T-helper 2 cell (primary cell): ENCODE measurements at regions not wholly inside any gene's neighbourhood (a gene's known extent, or its start where the extent isn't known, plus 50 kb on each side); places are given as distances from the start of the nearest gene placed in this dataset.
"Not testable (repeated sequence)": the region's sequence is repeated elsewhere in the genome, so short reads cannot be mapped to it uniquely, and the experiment has no call there.

Experiments used
- DNase-seq, 5 experiments: peaks; one replicate each; pipeline versions ENCODE4 v3.0.0 to v3.0.0-alpha.2; 2012 to 2022

DNA sequence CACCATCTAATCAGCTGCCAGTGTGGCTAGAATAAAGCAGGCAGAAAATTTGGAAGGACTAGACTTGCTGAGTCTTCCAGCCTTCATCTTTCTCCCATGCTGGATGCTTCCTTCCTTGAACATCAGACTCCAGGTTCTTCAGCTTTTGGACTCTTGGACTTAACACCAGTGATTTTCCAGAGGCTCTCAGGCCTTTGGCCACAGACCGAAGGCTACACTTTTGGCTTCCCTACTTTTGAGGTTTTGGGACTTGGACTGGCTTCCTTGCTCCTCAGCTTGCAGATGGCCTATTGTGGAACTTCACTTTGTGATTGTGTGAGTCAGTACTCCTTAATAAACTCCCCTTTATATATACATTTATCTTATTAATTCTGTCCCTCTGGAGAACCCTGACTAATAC, 129.8 kb upstream of the MB21D2 start:
- not testable (repeated sequence) for DNase-seq

DNA sequence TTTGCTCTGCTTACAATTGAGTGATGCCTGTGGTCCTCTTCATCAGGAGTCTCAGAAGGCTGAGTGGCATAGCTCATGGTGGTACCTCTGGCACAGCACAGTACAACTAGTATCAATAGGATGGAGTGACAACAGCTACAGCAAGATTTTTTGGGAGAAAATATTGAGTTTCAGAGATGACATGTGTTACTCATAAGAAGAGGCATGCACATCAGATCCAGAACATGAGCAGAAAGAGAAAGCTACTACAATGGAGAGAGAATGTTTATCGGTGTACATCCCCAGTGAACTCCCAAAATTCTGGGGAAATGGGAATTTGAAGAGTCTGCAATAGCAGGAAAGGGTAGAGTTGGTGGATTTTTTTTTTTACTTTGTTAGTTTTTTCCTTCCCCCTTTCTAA, 130.5 kb upstream of the MB21D2 start:
- no peak for DNase-seq

DNA sequence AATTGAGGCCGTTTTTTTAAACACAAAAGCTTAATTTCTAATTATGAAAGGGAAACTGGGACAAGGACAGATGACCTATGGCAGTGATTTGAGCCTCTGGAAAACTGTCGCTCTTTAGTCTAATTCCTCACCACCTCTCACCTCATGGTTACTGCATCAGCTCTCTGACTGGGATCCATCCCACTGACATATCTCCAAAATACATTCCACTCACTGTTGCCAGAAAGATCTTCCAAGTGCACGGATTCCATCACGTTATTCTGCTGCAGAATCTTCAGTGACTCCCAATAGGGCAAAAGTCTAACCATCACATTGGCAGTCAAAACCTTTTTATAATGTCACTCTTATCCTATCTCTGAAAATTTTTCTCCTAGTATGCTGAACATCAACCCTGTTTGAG, 132.3 kb upstream of the MB21D2 start:
- no peak for DNase-seq

DNA sequence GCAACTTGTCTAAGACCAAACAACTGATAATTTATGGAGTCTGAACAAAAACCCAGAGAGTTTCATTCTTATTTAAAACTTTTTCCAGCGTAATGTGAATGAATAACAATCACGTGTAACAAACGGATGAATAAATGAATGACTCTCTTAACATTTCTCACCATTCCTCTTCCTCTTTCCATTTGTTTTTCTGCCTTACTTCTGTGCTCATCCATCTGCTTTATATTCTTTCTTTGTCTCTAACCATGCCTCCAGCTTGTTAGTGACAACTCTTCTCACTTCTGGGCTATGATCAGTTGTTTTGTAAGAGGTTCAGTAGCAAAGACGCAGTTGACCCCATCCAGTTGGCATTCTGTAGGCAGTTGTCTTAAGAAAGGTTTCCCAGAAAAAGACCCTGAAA, 133.7 kb upstream of the MB21D2 start:
- no peak for DNase-seq

DNA sequence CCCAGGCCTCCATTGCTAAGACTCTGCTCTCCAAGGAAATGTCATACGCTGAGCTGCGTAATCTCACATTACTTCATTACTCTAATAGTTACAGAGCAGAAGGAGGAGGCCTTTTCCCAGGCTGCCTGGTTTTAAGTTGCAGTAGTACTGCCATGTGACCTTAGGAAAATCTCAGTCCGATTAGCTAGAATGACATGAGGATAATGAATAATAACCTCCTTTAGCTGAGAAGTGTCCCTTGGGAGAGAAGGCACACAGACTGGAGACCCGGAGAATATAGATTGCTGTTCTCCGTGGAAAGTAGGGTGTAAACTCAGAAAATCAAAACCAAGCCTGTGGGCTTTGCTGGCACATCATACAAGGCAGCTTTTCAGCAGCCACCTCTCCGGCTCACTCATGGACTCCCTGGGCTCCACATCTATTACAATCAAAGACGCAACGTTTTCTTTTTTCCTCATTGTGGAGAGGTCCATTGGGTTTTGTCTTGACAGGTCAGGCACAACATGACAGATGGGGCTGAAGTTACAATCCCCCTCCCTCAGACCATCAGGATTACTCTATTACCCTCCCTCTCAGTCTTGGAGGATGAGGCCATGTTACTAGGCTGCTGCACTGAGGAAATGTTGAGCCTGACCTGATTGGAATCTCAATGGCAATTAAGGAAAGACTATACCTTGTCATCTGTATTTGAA, 134.8 kb upstream of the MB21D2 start:
- no peak for DNase-seq

DNA sequence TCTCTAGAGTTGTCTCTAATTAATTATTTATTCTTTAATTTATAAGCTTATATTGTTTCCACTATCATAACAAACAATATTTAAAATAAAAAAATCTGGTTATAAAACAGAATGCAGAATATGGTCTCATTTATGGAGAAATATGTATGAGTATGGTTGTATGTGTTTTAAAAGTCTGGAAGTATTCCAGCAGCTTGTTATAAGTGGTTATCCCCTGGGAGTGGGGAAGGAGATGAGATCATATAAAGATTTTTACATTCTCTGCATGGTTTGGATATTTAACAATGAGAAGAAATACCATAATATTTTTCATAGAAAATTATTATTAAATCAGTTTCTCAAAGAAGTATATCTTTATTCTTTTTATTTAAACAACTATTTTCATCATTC, 135.4 kb upstream of the MB21D2 start:
- no peak for DNase-seq

- DNase-seq: no peak
These were observed 137.7 kb upstream of the MB21D2 start for GRCh38 chr3:193055352-193055751.

DNA sequence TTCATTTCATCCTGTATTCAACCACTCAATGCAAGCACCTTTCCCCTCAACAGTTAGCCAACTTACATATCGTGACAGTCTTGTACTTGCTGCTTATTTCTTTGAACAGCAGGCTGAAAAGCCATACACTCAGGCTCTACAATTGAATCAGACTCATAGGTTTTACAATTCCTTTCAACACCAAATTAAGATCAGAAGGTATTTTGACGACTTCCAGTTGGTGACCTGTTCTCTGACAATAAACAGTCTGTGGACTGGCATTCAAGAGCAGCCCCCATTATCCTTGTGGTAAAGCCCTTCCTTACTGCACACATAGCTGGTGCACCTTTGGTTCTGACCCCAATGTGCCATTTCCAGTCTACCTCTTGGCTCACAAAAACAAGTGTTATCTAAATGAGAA, 140.0 kb upstream of the MB21D2 start:
- no peak for DNase-seq

GRCh38 chr3:193060748-193061546, 143.3 kb upstream of the MB21D2 start:
- DNase-seq: no peak

- no peak for DNase-seq
These were observed 150.7 kb upstream of the MB21D2 start for GRCh38 chr3:193068365-193068764.

- not testable (repeated sequence) for DNase-seq
These were observed 152.1 kb upstream of the MB21D2 start for GRCh38 chr3:193069732-193070131.

- DNase-seq: no peak
These were observed 161.5 kb upstream of the MB21D2 start for GRCh38 chr3:193078996-193079753.

DNA sequence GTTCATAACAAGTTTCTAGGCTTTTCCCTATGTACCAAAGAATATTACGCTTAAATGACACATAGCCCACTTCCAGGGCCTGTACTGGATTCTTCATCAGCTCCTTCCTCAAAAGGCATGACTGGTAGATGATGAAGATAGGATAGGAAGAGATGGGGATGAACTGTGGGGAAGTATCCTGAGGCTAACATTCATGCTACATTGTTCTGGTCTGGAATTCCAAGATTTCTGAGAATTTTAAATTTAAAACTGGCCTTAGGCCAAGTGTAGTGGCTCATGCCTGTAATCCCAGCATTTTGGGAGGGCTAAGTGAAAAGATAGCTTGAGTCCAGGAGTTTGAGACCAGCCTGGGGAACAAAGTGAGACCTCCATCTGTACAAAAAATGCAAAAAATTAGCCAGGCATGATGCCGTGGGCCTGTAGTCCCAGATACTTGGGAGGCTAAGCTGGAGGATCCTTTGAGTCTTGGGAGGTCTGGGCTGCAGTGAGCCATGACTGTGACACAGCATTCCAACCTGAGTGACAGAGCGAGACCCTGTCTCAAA, 160.1 kb upstream of the PLAAT1 start:
- DNase-seq: no peak

- DNase-seq: no peak
These were observed 155.4 kb upstream of the PLAAT1 start for GRCh38 chr3:193085655-193086054.

GRCh38 chr3:193086681-193087080, 154.3 kb upstream of the PLAAT1 start:
- DNase-seq: no peak

- no peak for DNase-seq
These were observed 153.7 kb upstream of the PLAAT1 start for GRCh38 chr3:193087336-193087735.

DNA sequence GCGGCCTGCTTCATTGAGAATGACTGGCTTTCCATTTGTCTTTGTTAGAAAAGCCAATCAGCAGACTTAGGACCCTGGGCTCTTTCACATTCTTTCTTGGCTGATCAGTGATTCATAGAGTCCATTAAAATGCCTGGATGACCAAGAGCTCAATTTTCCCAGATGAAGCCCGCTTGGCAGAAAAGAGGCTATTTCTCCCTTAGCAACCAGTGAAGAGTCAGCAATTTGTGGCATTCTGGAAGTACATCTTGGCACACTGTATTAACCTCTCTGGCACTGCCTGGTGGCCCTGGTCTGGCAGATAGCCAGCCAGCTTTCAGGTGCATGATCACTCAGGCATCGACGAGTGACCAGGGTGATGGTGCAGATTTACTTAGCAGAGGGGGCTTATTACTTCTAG, 145.7 kb upstream of the PLAAT1 start:
- no peak for DNase-seq

DNA sequence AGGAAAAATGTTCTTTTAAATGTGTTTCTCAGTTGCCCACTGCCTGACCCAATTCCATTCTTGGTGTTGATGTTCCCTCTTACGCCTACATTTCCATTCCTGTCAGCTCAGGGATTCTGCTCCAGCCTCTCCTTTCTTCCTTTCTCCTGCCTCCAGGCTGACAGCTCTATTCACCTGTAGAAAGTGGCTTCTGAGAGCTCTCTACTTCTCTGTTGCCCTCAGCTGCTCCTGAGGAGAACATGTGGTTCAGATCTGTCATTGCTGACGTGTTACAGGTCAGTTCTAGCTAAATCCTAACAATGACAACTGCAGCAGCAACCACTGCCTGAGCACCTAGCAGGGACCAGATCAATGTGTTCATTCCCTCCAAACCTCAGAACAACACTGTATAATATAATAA, 144.9 kb upstream of the PLAAT1 start:
- DNase-seq: no peak

DNA sequence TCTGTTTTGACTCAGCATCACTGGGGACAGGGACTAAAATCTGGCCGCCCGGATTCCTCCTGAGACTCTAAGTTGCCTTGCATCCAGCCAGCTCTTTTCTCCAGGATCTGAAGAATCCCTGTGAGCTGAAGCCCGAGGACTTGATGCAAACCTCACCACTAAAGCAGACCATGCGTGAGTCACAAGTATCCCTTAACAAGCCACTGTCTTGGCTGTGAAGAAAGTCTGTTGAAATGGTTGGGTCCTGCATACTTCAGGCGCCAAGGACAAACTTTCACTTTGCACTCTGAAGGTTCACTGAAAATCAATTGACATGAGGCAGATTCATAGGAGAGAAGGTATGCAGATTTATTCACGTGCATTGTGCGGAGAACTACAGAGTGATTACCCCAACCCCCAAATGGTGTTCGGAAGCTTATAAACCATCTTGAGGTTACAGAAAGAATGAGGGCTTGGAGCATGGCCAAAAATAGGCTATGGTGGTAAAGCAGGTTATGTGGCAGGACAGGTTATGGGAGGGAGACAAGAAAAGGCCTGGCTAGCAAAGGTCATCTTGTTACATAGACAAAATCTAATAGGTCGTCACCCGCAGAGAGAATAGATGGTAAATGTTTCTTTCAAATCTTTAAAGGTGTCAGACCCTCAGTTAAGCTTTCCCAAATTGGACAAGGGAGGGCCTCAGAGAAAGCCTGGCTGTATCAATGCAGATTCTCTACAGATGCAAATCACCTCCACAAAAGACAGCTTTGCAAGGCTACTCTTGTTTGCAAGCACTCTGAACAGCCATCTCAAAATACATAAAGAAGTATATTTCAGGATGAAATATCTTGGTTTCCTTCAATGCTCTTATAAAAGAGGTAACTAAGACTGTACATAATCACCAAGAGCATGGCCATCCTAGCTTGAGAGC, 126.3 kb upstream of the PLAAT1 start:
- no peak for DNase-seq

- no peak for DNase-seq
These were observed 124.2 kb upstream of the PLAAT1 start for GRCh38 chr3:193116871-193117270.

DNA sequence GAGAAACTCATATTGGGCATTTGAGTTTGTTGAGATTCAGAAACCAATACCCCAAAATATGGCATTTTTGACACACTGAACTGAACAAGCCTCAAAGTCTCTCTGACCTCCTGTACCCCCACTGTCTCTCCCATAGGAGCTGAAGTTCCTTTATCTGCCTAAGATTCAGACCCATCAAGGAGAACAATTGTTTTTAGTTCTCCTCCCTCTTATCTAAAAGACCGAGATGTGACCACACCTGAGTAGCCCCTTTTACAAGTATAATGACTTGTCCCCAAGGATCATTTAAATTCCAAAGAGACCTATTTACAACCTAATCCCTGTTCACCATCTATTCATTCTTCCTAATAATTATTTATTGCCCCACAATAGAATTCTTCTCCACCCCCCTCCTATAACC, 122.1 kb upstream of the PLAAT1 start:
- DNase-seq: no peak

DNA sequence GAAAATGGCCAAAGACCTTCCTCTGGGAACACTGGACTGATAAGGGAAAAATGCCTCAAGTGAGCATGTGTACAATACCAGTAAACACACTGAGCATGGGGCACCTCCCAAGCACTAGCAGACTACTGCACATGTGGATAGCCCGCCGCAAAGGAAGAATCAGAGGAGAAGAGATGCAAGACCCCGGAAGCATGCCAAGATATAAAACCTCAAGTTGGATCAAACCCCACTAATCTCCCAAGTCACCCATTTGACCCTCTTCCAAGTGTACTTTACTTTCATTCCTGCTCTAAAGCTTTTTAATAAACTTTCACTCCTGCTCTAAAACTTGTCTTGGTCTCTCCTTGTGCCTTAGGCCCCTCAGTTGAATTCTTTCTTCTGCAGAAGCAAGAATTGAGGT, 121.1 kb upstream of the PLAAT1 start:
- no peak for DNase-seq
